ENCODE measurements at regions not wholly inside any gene's neighbourhood (a gene's known extent, or its start where the extent isn't known, plus 50 kb on each side); places are given as distances from the start of the nearest gene placed in this dataset.

DNA sequence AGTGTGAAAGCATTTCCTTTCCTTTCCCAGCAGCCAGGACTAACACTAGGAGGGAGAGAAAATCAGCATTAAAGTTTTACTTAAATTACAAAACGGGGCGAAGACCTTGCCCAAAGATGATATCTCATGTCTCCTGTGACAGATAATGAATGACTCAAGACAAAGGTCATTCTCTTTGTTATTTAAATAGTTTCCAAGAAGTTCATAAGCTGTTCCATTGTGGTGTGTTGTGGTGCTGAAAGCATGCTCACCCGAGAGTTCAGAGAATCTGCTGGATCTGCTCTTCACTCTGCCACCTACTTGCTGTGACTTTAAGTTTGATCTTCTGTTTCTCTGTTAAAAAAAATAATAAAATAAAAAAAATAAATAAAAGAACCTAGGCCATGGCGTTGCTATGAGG is 265.9 kb upstream of the NR4A3 start:
- no peak for DNase-seq

DNA sequence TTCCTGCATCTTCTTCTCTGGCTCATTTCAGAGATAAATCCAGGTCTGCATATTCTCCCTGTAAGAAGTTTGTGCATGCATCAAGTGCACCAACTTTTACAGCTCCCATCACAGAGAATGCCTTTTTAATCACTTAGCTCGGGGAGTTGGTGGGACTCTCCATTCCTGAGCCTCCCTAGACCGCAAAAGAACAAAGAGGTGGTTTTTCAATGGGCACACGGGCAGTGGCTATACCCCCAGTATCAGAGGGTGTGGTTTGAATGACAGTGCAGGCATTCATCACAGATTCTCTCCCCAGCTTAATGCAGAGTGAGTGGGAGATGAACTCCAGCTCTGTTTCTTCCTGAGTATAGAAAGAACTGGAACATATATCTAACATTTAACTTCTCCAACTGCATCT is 264.7 kb upstream of the NR4A3 start:
- no peak for DNase-seq

DNA sequence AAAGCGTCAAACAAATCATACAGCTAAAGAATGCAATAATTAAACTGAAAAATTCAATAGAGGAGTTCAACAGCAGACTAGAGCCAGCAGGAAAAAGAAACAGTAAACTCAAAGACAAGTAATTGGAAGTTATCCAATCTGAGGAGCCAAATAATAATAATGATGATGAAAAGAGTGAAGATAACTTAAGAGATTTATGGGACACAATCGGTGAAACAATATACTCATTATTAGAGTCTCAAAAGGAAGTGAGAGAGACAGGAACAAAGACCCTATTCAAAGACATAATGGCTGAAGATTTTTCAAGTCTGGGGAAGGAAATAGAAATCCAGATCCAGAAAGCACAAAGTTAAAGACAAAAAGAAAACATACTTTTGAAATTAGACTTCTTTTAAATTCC is 263.9 kb upstream of the NR4A3 start:
- no peak for DNase-seq

DNA sequence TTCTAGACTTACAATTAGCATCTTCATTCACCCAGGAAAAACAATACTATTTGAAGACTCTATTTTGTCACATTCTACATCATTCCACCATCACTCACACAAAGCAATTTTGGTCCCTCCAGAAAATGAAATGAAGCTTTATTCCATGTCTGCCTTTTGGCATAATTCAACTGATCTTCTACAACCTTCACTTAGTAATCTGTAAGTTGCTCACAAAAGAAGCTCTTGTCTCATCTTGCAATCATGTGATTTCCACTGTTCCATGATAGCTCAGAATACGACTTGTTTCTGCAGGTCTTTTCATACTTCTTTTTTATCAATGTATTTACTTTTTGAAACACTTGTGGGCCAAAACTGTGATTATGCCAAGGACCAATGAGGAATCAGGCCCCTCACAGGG is 261.9 kb upstream of the NR4A3 start:
- no peak for DNase-seq

DNA sequence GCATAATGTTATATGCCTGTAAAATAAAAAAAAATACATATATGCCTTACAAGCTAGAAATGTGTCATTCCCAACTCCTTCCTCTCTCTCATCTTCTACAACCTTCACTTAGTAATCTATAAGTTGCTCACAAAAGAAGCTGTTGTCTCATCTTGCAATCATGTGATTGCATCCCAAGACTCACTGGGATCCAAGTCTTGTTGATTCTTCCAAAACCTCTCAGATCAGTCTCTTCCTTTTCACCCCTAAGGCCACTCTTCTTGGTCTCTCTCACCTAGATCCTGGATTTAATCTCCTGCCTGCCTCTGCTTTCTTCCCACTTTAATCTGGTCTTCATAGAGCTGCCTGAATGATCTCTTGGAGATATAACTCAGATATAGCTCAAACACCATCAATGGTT is 261.1 kb upstream of the NR4A3 start:
- DNase-seq: no peak

DNA sequence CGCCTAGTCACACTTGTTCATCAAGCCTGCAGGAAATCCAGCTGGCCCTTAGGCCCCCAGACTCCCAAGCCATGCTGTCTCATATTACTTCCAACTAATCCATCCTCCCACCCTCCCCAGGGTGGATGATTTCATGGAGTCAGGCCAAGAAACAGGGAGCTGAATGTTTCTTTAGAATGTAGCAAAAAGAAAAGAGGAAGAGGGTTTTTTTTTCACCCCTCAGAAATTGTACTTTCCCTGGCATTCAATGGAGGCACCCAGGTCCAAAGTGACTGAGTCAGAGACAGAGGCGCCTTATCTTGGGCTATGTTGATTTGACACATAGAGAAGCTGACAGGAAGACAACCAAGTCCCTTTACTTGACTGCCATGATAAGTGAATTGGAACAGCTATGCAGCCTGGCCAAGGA is 260.2 kb upstream of the NR4A3 start:
- DNase-seq: no peak

DNA sequence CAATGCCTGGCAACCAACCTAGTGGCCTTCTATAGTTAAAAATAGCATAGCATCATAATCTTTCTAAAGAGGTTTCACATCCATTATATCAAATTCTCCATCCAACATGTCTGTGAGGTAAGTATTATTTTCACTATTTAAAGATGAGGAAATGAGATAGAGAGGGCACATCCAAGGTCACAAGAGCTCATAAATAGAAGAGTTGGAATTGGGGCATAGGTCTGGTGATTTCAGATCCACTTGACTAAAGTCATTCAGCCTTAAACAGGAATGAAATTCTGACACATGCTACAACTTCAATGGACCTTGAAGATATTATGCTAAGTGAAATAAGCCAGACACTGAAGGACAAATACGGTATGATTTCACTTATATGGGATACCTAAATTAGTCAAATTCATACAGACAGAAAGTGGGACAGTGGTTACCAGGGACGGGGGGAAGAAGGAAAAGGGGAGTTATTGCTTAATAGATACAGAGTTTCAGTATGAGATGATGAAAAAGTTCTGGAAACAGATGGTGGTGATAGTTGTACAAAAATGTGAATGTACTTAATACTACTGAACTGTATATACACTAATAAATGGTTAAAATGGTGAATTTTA is 259.6 kb upstream of the NR4A3 start:
- no peak for DNase-seq

DNA sequence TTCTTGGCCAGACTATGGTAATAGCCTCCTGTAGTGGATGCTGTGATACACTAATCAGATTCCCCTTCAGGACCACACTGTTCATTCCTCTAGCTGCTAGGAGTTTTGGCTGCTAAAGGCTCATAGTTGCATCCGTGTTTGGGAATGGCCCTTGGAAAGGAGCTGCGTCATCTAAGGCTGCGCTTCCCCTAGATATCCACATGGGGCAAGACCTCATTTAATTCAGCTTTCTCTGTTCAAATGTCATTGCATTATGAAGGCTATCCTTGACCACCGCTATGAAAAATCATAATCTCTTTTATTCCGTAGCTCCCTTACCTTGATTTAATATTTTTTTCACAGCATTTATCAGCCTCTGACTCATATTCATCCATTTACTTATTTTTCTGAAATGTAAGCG is 258.3 kb upstream of the NR4A3 start:
- no peak for DNase-seq

DNA sequence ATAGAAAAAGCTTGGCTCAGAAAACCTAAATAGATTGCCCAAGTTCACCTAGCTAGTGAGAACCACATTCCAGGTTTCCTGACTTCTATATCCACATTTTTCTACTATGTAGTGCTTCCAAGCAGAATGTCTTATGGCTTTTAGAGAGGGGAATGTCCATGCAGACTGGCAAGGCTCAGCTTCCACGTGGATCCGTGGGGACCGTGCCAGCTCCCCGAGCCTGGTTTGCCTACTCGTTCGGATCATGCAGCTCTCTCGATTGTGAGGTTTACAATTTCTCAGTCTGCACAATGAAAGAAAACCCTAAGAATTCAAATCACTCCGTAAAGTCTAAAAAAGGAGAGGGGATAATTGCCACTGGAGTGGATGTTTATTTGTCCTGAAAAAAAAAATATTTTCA is 256.5 kb upstream of the NR4A3 start:
- DNase-seq: no peak

DNA sequence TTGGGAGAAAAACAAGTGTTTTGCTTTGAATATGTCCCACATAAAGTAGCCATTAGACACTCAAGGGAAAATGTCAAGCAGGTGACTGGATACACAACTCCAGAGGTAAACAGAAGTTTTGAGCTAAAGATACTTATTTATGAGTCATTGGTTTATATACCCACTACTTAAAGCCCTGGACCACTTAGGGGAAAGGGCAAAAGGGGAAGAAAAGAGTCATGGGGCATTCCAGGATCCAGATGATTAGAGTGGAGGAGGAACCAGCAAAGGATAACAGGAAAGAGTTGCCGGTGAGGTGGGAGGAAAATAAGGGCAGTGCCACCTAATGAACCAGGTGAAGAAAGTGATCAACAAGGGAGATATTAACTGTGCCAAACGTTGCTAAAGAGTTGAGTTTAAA is 254.2 kb upstream of the NR4A3 start:
- DNase-seq: no peak

DNA sequence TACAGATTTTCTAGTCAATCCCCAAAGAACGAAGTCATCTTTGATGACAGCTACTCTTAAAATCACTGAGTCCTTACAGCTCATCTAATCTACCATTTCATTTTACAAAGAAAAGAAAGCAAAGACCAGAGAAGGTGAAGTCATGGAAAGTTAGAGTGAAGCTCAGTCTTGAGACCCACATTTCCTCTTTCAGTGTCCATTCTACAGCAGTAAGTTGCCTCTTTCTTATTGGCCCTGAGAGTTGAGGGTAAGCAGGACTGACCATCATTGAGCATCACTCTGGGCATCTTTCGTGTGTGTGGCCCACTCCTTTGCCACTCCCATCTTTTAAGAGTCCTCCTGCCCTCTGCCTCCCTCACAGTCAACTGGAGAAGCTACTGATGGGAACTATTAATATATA is 251.8 kb upstream of the NR4A3 start:
- no peak for DNase-seq

DNA sequence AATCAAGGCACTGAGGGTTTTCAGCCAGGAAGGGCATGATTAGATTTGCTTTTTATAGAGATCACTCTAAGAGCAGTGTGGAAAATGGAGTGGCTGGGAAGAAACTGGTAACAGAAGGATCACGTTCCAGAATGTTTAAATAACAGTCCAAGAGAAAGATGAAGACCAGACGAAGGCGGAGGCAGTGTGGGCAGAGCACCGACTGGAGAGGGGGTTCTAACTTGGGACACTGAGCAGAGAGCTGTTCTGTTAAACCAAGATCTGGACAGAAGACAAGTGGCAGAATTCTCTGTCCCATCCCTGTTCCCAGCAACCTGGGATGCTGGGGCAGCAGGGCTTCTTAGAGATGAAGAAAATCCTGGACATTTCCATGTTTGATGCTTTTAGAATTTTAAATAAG is 249.1 kb upstream of the NR4A3 start:
- DNase-seq: no peak

DNA sequence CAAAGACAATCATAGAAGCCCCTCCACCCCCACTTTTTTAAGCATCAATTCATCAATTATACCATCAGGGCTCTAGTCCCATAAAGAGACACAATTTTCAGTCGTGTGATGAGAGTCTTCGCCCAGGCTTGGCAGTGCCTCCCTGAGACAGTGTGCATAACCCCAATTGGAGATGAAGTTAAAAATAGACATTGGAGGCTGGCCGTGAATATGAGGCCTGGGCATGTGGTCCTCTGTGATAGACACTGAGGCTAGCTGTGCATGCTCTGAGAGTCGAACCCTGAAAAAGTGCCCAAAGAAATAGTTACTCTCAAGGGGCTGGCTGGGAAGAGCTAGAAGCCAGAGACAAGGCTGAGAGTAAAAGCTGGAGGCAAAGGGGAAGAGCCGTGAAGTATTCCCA is 248.6 kb upstream of the NR4A3 start:
- no peak for DNase-seq

DNA sequence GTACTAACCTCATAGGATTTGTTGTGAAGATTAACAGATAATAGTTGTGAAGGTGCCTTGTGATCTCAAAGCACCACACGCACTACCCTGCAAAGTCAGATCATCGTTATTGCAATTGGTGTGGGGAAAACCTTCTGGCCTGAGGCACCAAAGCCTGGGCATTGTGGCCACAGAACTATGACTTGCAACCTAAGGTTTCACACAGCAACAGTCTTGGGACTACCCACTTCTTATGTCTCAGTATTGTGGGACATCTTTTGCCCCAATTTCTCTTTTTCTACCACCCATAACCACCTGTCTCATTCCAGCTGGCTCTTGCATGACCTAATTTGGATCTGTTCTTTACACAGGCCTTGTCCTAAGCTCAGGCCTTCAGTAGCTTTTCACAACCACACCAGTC is 247.8 kb upstream of the NR4A3 start:
- no peak for DNase-seq

DNA sequence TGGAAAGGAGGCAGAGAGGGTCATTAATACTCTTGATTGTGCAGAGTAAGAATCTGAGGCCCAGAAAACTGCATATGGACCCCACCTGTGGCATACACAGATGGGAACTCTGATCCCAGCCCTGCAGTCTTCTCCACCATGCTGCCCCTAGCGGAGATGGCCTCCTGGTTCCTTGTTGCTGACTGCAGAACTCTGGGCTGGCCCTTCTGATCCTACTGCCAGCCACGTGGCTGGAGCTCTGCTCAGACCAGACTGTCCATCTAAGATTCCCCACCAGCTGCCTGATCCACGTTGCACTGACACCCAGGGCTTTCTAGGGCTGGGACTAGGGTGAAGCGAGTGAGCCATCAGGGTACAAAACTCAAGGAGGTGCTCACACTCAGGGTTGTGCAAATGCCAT is 245.7 kb upstream of the NR4A3 start:
- DNase-seq: no peak

DNA sequence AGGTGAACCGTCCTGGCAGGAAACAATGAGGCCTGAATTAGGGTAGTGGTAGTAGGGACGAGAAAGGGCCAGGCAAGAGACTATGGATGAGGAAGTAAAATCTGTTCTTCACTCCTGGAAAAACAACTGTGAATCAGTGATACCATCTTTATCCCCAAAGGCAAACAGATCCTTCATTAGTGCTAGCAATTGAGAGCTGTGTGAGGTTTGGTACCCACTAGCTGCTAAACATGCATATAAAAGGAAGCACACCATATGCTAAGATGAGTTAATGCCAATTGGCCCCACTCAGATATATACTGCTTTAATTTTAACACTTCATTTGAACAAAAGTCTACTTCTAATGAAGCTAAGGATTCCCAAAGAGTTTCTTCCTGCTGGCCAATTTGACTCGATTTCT is 244.8 kb upstream of the NR4A3 start:
- DNase-seq: no peak

DNA sequence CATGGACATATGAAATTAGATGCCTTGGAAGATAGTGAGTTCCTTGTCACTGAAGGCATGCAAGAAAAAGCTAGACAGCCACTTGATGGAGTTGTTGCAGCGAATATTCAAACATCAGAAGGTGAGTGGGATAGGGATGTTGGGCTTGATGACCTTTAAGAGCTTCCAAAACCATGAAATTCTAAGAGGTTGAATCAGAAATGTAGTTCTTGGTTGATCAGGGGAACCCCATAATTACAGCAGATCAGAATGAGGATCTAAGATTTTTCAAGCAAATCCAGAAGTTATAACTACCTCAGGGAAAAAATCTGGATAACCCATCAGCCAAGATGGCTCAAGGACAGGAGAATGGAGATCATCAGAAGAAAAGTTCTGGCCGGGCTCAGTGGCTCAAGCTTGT is 244.3 kb upstream of the NR4A3 start:
- no peak for DNase-seq

DNA sequence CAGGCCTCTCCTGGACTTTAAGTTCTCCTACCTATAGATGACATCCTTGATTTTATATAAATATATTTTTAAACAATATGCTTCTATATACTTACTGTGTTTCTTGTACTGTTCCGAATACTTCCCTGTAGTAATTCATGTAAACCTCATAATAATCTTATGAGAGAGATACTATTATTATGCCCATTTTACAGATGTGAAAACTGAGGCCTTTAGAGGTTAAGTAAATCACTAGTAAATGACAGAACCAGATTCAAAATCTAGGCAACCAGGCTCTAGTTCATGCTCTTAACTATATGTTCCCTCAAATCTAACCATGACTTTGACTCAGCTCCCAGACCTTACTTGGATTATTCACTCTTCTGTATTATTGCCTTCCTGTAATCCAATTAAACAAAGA is 243.0 kb upstream of the NR4A3 start:
- no peak for DNase-seq

DNA sequence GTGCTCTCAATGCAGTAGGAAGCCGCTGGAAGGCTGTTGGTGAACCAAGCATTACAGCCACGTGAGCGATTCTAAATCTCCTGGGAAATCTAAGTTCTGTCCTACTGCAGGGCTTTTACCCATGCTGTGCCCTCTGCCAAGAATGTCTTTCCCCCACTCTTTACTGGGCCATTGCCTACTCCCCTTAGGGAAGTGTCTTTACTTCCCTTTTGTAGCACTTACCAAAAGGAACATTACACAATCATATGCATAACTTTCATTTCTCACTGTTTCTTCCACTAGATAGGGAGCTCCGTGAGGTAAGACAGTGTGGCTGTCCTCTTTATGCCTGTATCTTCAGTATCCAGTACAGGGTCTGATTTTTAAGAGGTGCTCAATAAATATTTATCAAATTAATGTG is 241.7 kb upstream of the NR4A3 start:
- no peak for DNase-seq

DNA sequence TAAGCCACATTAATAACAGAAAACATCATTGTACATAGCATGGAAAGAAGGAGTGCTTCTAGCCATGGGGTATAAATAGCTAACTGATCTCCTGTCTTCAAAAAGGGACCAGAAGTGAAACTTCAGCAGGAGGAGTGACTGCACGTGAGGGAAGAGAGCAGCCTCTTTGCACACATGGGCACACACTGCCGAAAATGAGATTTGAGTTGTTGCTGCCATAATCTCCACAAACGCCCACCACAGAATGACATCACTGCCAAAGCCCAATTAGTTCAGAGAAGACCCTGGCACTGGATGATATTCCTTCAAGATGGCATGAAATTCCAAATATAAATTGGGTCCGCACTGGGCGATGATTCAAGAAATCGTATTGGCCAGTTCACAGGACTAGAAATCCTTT is 238.9 kb upstream of the NR4A3 start:
- DNase-seq: no peak

DNA sequence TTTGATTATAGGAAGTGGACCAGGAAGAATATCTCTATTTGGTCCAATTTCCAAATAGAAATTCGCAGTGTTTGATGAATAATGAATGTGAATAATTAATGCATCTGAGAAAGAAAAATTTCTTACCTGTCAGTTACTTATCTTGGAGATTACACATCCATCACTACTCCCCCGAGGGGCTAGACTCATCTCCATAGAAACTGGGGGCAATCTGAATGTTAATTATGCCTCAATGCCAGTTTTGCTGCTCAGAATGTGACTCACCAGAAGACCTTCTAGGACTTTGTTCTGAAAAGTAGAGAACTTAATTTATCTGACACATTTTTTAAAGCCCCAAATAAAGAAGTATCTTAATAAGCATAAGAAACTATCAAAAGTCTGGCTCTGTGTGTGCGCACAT is 233.4 kb upstream of the NR4A3 start:
- no peak for DNase-seq

DNA sequence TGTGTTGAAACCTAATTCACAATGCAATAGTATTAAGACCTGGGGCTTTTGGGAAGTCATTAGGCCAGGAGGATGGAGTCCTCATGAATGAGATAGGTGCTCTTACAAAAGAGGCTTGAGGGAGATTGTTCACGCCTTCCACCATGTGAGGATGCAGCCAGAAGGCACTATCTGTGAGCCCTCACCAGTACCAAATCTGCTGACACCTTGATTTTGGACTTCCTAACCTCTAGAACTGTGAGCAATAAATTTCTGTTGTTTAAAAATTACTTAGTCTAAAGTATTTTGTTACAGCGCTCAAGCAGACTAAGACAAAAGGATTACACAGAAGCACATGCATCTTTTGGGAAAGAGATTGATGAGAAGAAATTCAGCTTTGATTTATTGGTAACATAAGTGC is 232.9 kb upstream of the NR4A3 start:
- no peak for DNase-seq

DNA sequence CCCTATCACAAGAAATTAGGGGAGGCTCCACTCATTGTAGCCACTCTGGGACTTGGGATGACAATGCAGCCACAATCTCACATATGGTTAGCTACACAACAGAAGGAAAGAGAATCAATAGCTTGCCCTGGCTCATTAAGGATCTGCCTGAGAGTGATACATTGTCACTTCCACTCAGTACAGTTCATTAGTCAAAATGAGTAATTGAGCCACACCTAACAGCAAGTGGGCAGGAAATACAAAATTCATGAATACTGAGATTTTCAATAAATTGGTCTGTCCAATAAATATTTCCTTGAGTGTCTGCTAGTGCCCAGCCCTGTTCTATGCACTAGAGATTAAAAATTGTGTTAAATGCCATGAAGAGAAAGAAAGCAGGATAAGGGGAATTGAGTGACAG is 231.3 kb upstream of the NR4A3 start:
- DNase-seq: no peak

DNA sequence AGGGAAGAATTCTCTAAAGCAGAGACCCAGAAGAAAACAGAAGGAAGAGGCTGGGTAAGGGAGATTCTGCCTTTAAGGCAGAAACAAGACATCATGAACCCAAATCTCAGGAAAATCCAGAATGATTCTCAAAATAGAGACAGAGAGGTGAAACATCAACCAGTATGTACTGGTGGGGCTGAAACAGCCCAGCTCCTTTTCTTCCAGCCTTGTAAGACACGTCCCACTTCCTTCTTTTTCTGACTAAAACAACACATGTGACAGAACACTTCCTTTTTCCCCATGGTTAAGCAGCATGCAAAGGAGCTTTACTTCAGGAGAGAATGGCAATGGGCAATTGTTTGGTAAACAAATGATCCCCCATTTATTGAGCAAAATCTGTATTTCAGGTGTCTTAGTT is 230.8 kb upstream of the NR4A3 start:
- no peak for DNase-seq

DNA sequence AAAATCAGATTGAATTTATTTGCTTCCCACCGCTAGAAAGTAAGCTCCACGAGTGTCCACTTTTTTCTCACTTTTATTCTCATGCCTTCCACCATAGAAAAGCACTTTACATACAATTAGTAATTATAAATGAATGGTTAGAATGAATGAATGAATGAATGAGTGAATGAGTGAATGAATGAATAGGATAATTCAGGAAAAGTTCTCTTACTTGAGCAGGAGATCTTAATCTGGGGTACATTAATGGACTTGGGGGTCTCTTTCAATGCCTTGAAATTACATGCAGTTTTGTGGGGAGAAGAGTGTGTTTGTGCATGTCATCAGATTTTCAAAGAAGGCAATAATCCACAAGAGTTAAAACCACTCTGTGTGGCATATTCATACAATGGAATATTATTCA is 229.9 kb upstream of the NR4A3 start:
- no peak for DNase-seq
